ENCODE measurements at regions not wholly inside any gene's neighbourhood (a gene's known extent, or its start where the extent isn't known, plus 50 kb on each side); places are given as distances from the start of the nearest gene placed in this dataset.

GRCh38 chr7:16942929-16943509 lies 61.2 kb upstream of the AGR3 start:
- TF ChIP-seq CTCF (IDR thresholded peaks at IDR 0.05 in 8 of 11, conservative IDR thresholded peaks at IDR 0.05 in 3 of 11) (no peak), POLR2A (IDR thresholded peaks at IDR 0.05) (no peak)

All from spleen (tissue), 7 donors.